ENCODE measurements at regions not wholly inside any gene's neighbourhood (a gene's known extent, or its start where the extent isn't known, plus 50 kb on each side); places are given as distances from the start of the nearest gene placed in this dataset.

- TF ChIP-seq POLR2A (IDR thresholded peaks at IDR 0.05; ENCODE audit: low read length) (no peak), GATA1 (IDR thresholded peaks at IDR 0.05; ENCODE audit: low read depth, low read length) (no peak)
Measured at GRCh38 chr13:62684359-62684758, 1268.7 kb upstream of the PCDH20 start.
